GM12872 (cell line): ENCODE measurements at regions not wholly inside any gene's neighbourhood (a gene's known extent, or its start where the extent isn't known, plus 50 kb on each side); places are given as distances from the start of the nearest gene placed in this dataset.

ENCODE experiments used
- CTCF ChIP-seq: IDR thresholded peaks from 3 replicates; pipeline ENCODE4 v1.5.1; 2011; ENCODE audit warnings: low read depth, mild to moderate bottlenecking, low read length, moderate library complexity; ENCODE audit not compliant: insufficient read depth

- TF ChIP-seq CTCF = no peak
These were observed 130.4 kb upstream of the POC5 start for GRCh38 chr5:75847561-75848021.

GRCh38 chr5:75844301-75844700 lies 127.1 kb upstream of the POC5 start:
- no peak for TF ChIP-seq CTCF

GRCh38 chr5:75843319-75843718 lies 126.1 kb upstream of the POC5 start:
- no peak for TF ChIP-seq CTCF

- TF ChIP-seq CTCF = no peak
These were observed 122.3 kb upstream of the POC5 start for GRCh38 chr5:75839547-75839946.

- TF ChIP-seq CTCF = no peak
These were observed 120.1 kb upstream of the POC5 start for GRCh38 chr5:75837258-75837841.

GRCh38 chr5:75831561-75831960 lies 114.3 kb upstream of the POC5 start:
- no peak for TF ChIP-seq CTCF

GRCh38 chr5:75828029-75828428 lies 110.8 kb upstream of the POC5 start:
- TF ChIP-seq CTCF = no peak
